ENCODE measurements at regions not wholly inside any gene's neighbourhood (a gene's known extent, or its start where the extent isn't known, plus 50 kb on each side); places are given as distances from the start of the nearest gene placed in this dataset.

- TF ChIP-seq CTCF (IDR thresholded peaks at IDR 0.05; ENCODE audit: insufficient read depth, low read depth, low read length) = no peak
- no peak for TF ChIP-seq EZH2 (IDR thresholded peaks at IDR 0.05; ENCODE audit: insufficient read depth, low read length)
These were observed 99.6 kb downstream of the ARF6 start for GRCh38 chr14:49992448-49992847.

Measured in astrocyte (in vitro differentiated cells and primary cell).